Hematopoietic multipotent progenitor cell treated with erythropoietin and hydrocortisone succinate and interleukin-3 and kit ligand, for 6 days (in vitro differentiated cells): ENCODE measurements at regions not wholly inside any gene's neighbourhood (a gene's known extent, or its start where the extent isn't known, plus 50 kb on each side); places are given as distances from the start of the nearest gene placed in this dataset.

ENCODE experiments used
- DNase-seq: peaks from one replicate; pipeline ENCODE4 v3.0.0-alpha.2; 2015

DNA sequence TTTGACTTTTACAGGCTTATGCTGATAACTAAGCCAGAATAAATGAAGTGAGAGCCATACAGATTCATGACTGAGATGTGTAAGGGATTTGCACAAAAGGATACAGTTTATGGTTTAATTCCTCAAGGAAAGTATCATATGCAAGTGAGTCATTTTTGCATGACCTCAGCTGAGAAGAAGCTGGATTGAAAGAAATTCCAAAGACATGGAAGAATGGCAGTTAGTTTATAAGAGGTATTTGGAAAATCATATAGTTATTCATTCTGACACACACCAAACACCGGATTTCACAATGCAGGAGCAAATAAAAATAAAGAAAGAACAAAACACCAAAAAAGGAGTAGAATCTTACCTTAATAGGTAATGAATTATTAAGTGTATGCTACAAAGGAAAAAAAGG lies 83.2 kb upstream of the RND3 start:
- DNase-seq: no peak

DNA sequence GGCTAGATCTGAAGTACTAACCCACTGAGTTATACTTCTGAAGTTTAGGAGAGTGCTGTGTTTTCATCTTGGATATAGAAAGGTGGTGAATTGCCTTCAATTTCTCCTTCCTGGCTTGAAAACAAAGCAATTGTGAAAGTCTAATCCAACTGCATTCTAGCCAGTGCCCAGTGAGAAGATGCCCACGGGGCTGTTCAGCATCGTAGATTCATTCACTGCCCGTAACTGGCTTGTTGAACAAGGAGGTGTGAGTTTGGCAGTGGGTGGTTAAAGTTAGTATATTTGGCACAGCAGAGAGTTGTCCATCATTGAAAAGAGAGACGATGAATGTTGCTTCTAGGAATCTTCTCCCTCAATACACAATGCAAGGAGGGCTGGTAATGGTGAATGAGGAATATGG lies 82.3 kb upstream of the RND3 start:
- no peak for DNase-seq

DNA sequence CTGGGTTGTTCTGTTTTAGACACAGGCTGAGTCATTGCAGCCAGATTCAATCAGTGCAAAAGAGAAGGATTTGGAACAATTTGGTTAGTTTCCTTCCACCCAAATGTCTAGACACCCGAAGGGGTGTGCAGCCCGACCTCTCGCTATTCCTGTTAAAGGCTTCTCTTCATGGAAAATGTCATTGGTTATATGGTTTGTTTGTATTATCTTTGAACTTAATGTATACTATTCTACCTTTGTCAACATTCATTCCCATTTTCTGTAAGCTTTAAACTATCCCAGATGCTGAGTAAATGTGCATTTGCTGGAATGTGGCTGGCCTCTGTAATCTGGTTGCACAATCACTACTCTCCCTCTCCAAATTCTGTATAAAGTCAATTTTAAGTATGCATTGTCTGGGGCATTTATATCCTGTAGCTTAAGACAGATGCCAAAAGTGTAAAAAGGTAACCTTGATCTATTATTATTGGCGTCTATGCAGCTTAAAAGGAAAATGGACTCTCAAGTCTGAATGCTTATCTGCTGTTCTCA lies 80.4 kb upstream of the RND3 start:
- DNase-seq: no peak

DNA sequence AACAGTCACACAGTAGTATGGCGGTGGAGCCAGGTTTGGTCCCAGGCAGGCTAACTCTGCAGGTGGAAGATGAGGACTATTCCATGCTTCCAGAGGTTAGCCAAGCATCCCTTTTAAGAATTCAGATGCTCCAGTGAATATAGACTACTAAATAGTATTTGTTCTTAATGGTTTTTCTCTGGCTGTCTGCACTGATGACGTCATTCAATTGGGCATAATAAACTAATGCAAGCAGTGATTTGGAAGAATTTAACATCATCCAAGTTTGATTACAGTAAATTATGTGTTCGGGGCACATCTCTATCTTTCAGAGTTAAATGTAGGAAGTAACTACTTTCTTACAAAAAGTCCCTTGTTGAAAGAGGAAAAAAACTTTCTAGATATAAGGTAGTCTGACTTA lies 78.8 kb upstream of the RND3 start:
- no peak for DNase-seq

DNA sequence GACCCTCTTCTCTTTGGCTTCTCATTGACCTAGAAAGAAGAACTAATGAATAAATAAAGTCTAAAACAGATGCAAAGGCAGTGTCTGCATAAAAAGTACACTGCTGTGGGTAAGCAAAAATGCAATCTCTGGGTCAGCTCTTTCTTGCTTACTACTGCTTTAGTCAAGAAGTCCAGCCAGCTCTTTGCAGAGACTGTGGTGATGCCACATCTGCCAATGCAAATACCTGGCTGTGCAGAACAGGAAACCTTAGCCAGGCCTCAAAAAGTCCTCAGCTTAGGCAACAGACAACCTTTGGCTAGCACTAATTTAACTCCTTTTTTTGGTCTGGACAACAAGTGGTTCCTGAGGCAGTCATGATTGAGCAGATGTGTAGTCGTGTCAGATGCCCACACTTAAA lies 73.6 kb upstream of the RND3 start:
- no peak for DNase-seq

DNA sequence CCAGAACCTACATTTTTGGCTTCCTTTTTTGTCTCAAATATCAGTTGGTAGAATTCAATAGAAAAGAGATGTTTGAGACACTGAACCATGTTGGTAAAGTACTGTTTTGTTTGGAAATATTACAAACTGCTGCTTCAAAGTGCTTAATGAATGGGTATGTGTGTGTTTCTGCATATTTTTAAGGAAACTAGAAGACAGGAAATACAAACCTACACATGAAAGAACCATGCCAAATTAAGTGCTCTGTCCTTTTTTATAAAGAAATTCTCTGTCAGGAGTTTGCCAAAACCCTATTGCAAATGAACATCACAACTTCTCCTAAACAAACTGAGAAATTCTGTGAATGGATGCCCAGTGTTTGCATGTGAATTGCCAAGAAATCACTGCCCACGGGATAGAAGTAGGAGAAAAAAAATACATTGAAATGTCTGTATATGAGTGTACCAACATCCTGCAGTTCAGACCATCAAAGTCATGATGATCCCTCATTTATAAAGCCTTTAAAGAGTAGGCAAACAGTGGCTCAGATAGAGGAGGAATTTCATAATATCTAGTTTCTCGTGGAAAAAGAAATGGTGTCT lies 69.6 kb upstream of the RND3 start:
- DNase-seq: no peak

DNA sequence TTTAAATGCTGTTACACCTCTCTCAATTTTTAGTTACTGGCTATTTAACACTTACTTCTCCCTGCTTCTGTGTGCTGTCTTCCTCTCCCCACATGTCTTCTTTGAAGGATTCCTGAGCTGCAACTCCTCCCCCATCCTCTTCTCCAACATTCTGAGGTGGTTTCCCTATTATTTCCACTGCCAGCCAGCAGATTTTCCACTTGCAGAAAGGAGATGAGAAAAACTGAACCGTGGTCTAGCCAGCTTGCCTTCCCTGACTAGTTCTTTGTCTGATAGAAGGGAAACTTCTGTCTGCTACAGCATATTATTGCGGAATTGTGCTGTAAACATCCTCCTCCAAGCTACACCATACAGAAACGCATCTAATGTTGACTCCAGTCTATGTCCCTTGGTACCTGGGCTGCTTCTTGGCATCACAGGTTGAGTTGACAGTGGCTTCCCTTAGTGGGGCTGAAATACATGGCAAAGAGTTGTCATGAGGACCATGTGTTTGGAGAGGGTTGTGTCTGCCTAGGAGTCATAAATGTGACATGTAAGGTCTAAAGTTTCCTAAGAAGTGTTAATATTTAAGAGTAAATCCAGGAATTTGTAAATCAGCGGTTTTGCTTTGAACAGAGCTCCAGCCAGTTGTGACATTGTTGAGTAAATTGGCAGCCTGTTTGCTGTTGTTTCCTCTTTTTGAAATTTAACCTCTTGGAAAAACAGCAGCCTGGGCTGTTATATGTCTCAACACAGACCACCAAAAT lies 68.3 kb upstream of the RND3 start:
- no peak for DNase-seq

DNA sequence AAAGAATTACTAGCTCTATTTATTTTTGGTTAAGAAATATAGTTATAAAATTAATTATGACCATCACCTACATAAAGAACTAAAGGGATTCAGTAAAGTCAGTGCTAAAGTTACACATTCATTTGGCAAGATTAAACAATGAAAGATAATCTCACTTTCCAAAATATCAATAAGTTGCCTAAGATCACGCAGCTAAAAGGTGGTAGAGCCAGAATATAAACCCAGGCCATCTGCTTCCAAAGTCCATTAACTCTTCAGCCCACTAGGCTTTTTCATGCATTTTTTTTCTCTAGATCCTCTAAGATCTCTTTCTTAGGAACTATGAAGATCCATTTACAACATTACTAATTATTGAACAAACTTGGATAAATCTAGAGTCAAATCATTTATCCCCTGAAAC lies 66.6 kb upstream of the RND3 start:
- no peak for DNase-seq

DNA sequence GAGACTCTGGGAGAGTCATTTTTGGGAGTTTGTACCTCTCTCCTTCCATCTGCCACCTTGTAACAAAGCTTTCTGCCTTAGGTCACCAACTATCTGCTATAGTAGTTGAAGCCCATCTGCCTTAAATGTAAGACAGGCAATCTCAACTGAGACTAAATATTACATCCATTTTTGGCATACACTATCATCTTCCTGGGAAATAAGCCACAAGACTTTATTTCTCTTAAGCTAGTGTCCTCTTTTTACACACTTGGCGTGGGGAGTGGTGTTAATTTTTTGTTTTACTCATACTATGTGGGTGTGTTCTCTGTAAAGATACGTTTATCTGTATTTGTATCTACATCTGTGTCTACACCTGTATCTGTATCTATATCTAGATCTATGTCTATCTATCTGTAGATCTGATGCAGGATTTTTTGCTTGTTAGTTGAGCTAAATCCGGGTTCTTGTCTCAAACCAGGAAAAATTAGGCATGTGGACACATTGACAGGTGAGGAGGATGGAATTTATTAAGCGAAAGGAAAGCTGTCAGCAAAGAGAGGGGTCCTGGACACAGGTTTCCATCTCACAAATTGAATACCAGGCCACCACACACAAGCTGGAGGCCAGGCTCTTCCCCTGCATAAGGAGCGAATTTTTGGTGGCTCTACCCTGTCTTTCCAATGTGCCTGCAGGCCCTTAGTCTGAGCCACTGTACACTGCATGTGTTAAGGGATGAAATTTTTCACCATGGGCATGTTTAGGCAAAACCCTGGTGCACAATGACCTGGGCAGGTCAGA lies 64.8 kb upstream of the RND3 start:
- DNase-seq: no peak

DNA sequence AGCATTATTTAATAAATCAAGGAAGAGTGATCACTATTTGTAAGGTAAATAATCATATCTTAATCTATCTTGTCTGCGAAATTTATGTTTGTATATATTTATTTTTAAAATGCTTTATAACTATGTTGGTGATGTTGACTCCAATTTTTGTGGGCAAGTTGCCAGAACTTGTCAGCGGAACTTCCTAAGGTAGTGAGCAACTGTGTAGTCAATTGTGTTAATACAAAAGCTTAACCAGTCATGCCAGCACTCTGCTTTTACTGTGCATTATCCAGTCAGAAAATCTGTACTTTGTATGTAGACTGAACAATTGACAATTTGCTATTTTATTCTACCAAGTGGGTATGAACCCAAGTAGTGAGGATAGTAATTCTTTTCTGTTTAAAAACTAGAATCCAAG lies 61.9 kb upstream of the RND3 start:
- no peak for DNase-seq

DNA sequence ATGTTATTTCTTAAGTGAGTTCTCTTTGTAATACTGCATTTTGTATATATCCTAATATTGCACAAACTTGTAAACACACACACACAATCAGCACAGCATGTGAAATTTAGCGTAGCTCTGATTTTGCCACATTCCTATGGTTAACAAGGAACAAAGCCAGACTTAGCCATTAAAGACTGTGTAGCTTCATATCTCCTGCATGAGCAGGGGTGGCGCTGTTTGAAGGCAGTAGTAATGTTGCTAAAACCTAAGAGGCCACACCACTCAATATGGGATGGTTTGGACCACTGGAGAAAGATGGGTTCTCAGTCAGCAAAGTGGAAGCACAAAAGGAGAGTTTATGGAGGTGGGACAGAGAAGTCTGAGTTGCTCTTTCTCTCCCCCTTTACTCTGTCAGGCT lies 61.1 kb upstream of the RND3 start:
- peak; percentile 6 for DNase-seq

DNA sequence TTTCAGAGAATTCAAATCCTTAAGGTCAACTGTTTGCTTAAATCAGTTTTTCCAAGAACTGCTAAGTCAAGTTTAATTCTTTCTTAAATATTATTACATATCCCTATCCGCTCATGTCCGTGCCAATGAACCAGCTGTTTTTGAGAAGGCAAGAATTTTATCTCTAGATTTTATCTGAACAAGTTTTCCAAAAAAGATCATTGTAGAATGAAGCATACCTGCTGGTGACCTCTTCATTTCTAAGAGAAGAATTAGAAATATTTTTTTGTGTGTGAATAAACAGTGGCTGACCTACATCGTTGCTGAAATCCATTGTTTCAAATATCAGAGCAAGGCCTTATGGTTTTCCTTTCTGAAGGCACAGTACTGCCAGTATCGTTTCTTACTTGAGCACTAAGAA lies 58.4 kb upstream of the RND3 start:
- DNase-seq: no peak

DNA sequence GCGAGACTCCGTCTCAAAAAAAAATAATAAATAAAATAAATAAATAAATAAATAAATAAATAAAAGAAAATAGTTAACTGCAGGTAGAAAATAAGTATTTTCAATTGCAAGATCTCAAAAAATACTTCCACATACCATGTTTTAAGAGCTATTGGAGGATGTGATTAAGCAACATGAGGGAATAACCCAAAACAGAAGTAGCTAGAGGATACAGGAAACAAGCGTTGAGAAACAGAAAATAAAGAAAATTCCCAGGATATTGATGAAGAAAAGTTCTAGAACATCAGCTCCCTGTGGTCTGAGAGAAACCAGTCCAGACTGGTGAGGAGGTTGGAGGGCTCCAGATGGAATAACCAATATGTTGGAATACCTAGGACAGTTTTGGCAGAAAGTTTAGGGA lies 57.3 kb upstream of the RND3 start:
- no peak for DNase-seq

DNA sequence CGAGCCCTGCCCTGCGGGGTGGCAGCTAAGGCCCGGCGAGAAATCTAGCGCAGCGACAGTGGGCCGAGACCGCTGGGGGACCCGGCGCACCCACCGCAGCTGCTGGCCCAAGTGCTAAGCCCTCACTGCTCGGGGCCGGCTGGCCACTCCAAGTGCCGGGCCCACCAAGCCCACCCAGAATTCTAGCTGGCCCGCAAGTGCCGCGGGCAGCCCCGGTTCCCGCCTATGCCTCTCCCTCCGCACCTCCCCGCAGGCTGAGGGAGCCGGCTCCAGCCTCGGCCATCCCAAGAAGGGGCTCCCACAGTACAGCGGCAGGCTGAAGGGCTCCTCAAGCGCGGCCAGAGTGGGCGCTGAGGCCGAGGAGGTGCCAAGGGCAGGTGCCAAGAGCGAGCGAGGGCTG lies 55.2 kb upstream of the RND3 start:
- no peak for DNase-seq

DNA sequence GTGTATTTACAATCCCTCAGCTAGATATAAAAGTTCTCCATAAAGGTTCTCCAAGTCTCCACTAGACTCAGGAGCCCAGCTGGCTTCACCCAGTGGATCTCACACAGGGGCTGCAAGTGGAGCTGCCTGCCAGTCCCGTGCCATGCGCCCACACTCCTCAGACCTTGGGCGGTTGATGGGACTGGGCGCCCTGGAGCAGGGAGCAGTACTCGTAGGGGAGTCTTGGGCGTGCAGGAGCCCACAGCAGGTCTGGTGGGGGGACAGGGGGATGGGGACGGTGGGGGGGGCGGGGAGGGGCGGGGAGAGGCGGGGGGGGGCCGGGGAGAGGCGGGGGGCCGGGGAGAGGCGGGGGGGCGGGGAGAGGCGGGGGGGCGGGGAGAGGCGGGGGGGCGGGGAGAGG lies 54.7 kb upstream of the RND3 start:
- DNase-seq: no peak

DNA sequence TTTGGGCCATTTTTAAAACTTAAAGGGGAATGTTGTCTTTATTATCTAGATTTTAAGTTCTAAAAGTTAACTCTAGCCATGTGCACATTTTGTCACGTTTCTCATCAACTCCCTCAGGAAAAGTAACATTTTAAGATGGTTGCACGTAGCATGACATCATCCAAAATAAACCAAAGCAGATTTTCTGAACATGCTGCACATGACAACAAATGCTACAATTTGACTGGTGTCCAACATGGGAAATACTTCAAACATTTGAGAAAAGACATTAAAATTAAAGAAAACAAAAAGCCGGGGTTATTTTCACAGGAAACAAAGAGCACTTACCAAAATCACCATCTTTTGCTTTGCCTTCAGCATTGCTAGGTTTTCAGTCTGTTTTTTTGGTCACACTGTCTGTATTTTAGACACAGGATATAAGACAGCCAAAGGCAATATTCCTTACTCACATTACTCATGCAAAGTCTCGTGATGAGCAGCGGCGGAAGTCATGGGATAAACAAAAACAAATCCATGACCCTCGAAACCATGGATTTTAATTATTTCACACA lies 51.3 kb upstream of the RND3 start:
- DNase-seq: no peak
